OCI-LY1 (cell line): ENCODE measurements at regions not wholly inside any gene's neighbourhood (a gene's known extent, or its start where the extent isn't known, plus 50 kb on each side); places are given as distances from the start of the nearest gene placed in this dataset.

Source experiments
- H2AFZ ChIP-seq: fragments of 200-600 bp; sonication (generic), shearing (Covaris generic); 2 replicates; pipeline ENCODE4 v1.6.0; 2014; ENCODE audit warnings: antibody characterized with exemption, mild to moderate bottlenecking, low read length
- H3F3A ChIP-seq: fragments of 200-600 bp; sonication (generic), shearing (Covaris generic); 2 replicates; pipeline ENCODE4 v1.6.0; 2014; ENCODE audit warnings: mild to moderate bottlenecking, antibody characterized with exemption, low read length, moderate library complexity; ENCODE audit not compliant: insufficient read depth
- H3K27ac ChIP-seq: fragments of 200-600 bp; sonication (generic); 2 replicates; pipeline ENCODE4 v1.5.1; 2014; ENCODE audit warnings: low read length, mixed run types, mild to moderate bottlenecking, low read depth; ENCODE audit not compliant: poor library complexity, severe bottlenecking
- H3K27me3 ChIP-seq: fragments of 200-600 bp; sonication (generic); 2 replicates; pipeline ENCODE4 v1.6.0; 2014; ENCODE audit warnings: antibody characterized with exemption, mild to moderate bottlenecking, low read length, moderate library complexity; ENCODE audit not compliant: insufficient read depth
- H3K36me3 ChIP-seq: fragments of 200-600 bp; sonication (generic); 2 replicates; pipeline ENCODE4 v1.6.1; 2014; ENCODE audit warnings: mild to moderate bottlenecking, antibody characterized with exemption, low read length, moderate library complexity, mixed read lengths; ENCODE audit not compliant: insufficient read depth
- H3K4me1 ChIP-seq: fragments of 200-600 bp; sonication (generic); 2 replicates; pipeline ENCODE4 v1.5.1; 2014; ENCODE audit warnings: mild to moderate bottlenecking, low read length, moderate library complexity; ENCODE audit not compliant: insufficient read depth, severe bottlenecking
- H3K4me2 ChIP-seq: fragments of 200-600 bp; sonication (generic), shearing (Covaris generic); 2 replicates; pipeline ENCODE4 v1.6.1; 2014; ENCODE audit warnings: low read length
- H3K4me3 ChIP-seq: fragments of 200-600 bp; sonication (generic); 2 replicates; pipeline ENCODE4 v1.5.1; 2014; ENCODE audit warnings: low read length, low read depth, mild to moderate bottlenecking, mixed read lengths; ENCODE audit not compliant: poor library complexity, severe bottlenecking
- H3K79me2 ChIP-seq: fragments of 200-600 bp; shearing (Covaris generic); 2 replicates; pipeline ENCODE4 v1.6.1; 2016; ENCODE audit warnings: mixed run types, low read length, mixed read lengths; ENCODE audit not compliant: insufficient read depth
- H3K9ac ChIP-seq: fragments of 200-600 bp; sonication (generic), shearing (Covaris generic); 2 replicates; pipeline ENCODE4 v1.6.1; 2014; ENCODE audit warnings: mild to moderate bottlenecking, low read length, mixed read lengths
- H3K9me2 ChIP-seq: fragments of 200-600 bp; sonication (generic), shearing (Covaris generic); 2 replicates; pipeline ENCODE4 v1.6.1; 2014; ENCODE audit warnings: low read depth, mild to moderate bottlenecking, low read length, mixed read lengths
- H3K9me3 ChIP-seq: fragments of 200-600 bp; shearing (Covaris generic); 2 replicates; pipeline ENCODE4 v1.6.1; 2014; ENCODE audit warnings: low read length, mixed read lengths
- H4K20me1 ChIP-seq: fragments of 200-600 bp; sonication (generic), shearing (Covaris generic); 2 replicates; pipeline ENCODE4 v1.6.0; 2016; ENCODE audit warnings: mild to moderate bottlenecking, low read length; ENCODE audit not compliant: insufficient read depth
- CTCF ChIP-seq: fragments of 200-600 bp; sonication (generic), shearing (Covaris generic); IDR thresholded peaks from 2 replicates; pipeline ENCODE4 v1.5.1; 2017; ENCODE audit warnings: mild to moderate bottlenecking, antibody characterized with exemption, low read length, moderate library complexity, mixed read lengths
- EZH2 ChIP-seq: fragments of 200-600 bp; sonication (generic), shearing (Covaris generic); IDR thresholded peaks from 2 replicates; pipeline ENCODE4 v1.8.0; 2017; ENCODE audit warnings: borderline replicate concordance, mixed run types, mild to moderate bottlenecking, antibody characterized with exemption, low read length, moderate library complexity, mixed read lengths

DNA sequence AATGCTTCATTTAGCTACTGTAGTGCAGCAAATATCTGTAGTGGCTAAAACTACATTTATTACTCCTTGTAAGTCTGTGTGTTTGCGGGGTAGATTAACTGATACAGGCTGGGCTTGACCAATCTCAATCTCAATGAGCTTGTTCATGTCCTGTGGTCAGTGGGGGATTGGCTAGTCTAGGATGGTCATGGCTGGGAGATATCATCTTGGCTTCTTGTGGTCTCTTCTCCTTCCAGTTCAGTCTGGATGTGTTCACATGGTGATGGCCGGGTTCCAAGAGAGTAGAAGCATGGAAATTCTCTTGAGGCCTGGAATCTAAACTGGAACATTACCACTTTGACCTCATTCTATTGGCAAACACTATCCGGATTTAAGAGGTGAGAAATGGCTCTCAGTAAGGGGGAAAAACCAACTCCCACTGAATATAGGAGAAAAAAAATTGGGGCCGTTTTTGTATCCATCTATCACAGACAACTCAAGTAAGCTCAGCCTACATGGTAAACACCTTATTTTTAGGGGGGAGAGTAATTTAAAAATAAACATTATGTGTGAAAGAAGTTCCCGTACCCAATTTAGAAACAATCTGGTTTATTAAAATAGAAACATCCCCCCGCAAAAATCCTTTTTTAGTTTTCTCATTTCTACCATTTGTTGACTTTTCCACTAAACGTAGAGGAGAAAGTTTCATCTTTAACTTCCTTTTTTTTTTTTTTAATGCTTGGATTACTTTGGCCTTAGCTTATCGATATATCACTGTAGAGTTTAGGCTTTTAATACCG is 284.9 kb upstream of the TBC1D5 start:
- H3K4me3 ChIP-seq = no peak overlapping the region
- no peaks in the 10 kb centered on the region for H3K27me3 ChIP-seq
- H3K9me2 ChIP-seq = no peaks in the 10 kb centered on the region
- no peaks in the 10 kb centered on the region for H3K9me3 ChIP-seq
- H3K9ac ChIP-seq = no peak overlapping the region
- H3K79me2 ChIP-seq = no peaks in the 10 kb centered on the region
- H3K27ac ChIP-seq = no peak overlapping the region
- H3K4me1 ChIP-seq = no peaks in the 10 kb centered on the region
- no peak overlapping the region for H2AFZ ChIP-seq
- no peak overlapping the region for H3K4me2 ChIP-seq
- no peaks in the 10 kb centered on the region for H3K36me3 ChIP-seq
- no peaks in the 10 kb centered on the region for H4K20me1 ChIP-seq
- no peaks in the 10 kb centered on the region for H3F3A ChIP-seq
- TF ChIP-seq CTCF (no peak), EZH2 (no peak)

- H3K4me1 ChIP-seq = no peaks in the 10 kb centered on the region
- H4K20me1 ChIP-seq = no peaks in the 10 kb centered on the region
- H3K4me3 ChIP-seq = no peak overlapping the region
- H3K79me2 ChIP-seq = no peaks in the 10 kb centered on the region
- no peaks in the 10 kb centered on the region for H3K9me3 ChIP-seq
- H3F3A ChIP-seq = no peaks in the 10 kb centered on the region
- H3K27me3 ChIP-seq = no peaks in the 10 kb centered on the region
- no peak overlapping the region for H3K27ac ChIP-seq
- H2AFZ ChIP-seq = no peak overlapping the region
- H3K9ac ChIP-seq = no peak overlapping the region
- H3K36me3 ChIP-seq = no peaks in the 10 kb centered on the region
- no peak overlapping the region for H3K4me2 ChIP-seq
- TF ChIP-seq CTCF = no peak
- TF ChIP-seq EZH2 = no peak
- H3K9me2 ChIP-seq = no peaks in the 10 kb centered on the region
These were observed 282.3 kb upstream of the TBC1D5 start for GRCh38 chr3:18024715-18025114.

GRCh38 chr3:18019161-18019495 is 276.7 kb upstream of the TBC1D5 start:
- Histone ChIP-seq H3K27me3 (no peaks in the 10 kb centered on the region), H3K27ac (no peak overlapping the region), H3K36me3 (no peaks in the 10 kb centered on the region), H3F3A (no peaks in the 10 kb centered on the region), H3K9me3 (no peaks in the 10 kb centered on the region), H3K4me2 (no peak overlapping the region), H3K4me3 (no peak overlapping the region), H3K79me2 (no peaks in the 10 kb centered on the region), H3K4me1 (no peaks in the 10 kb centered on the region), H4K20me1 (no peaks in the 10 kb centered on the region), H3K9me2 (no peaks in the 10 kb centered on the region), H3K9ac (no peak overlapping the region), H2AFZ (no peak overlapping the region)
- TF ChIP-seq CTCF = no peak
- no peak for TF ChIP-seq EZH2
